Midbrain (tissue), 1 donor: ENCODE measurements at regions not wholly inside any gene's neighbourhood (a gene's known extent, or its start where the extent isn't known, plus 50 kb on each side); places are given as distances from the start of the nearest gene placed in this dataset.
A peak's percentile ranks its signal among the peaks of the same experiment; 100 is the strongest.
"Not testable (repeated sequence)": the region's sequence is repeated elsewhere in the genome, so short reads cannot be mapped to it uniquely, and the experiment has no call there.

Source experiments
- DNase-seq: peaks from one replicate; lab custom pipeline; 2025; lab: John Stamatoyannopoulos, UW

DNA sequence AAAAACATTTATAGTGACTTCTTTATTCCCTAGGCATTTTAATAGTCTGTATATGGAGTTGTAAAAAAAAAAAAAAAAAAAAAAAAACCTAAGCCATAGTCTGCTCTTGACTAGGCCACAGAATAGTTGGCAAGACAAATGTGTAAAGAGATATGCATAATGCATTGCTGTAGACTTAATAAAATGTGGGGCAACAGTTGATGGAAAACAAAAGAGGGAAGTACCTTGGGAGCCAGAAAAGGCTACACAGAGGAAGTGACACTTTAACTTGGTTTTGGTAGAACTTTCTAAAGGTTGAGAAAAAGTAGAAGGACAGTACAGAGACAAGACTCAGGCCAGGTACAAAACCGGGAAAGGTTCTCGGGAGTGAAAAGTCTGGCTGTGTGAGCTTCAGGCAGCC is 802.9 kb upstream of the ADAMTS5 start:
- DNase-seq = no peak

DNA sequence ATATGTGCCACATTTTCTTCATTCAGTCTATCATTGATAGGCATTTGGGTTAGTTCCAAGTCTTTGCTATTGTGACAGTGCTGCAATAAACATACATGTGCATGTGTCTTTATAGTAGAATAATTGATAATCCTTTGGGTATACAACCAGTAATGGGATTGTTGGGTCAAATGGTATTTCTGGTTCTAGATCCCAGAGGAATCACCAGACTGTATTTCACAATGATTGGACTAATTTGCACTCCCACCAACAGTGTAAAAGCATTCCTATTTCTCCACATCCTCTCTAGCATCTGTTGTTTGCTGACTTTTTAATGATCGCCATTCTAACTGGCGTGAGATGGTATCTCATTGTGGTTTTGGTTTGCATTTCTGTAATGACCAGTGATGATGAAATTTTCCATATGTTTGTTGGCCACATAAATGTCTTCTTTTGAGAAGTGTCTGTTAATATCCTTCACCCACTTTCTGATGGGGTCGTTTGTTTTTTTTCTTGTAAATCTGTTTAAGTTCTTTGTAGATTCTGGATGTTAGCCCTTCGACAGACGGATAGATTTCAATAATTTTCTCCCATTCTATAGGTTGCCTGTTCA is 801.3 kb upstream of the ADAMTS5 start:
- DNase-seq = not testable (repeated sequence)

DNA sequence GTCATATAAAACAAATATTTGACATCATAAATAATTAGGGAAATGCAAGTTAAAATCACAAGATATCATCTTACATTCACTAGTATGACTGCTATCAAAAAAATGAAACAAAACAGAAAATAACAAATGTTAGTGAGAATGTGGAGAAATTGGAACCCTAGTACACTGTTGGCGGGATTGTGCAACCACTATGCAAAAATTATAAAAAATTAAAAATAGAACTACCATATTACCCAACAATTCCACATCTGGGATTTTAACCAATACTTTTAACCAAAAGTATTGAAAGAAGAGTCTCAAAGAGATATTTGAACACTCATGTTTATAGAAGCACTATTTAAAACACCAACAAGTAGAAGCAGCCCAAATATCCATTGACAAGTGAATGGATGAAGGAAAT is 797.2 kb upstream of the ADAMTS5 start:
- no peak for DNase-seq

- DNase-seq = peak; percentile 1
Measured at GRCh38 chr21:27761623-27762022, 794.7 kb upstream of the ADAMTS5 start.

DNA sequence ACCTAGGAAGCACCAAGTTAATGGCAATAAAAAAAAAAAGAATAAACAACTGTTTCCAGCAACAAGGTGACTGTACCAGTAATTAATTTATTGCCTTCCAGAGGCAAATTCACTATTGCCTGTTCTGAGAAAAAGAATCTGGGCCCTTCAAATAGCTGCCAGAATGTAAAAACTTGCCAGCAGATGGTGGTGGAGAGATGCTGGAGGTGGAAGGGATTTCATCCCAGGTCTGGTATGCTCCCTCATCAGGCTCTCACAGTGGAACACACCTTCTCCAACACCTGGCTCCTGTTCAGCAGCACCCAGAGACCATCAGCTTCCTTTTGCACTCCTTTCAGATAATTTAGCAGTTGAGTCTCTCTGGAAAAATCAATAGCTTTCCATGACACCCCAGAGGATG is 792.9 kb upstream of the ADAMTS5 start:
- no peak for DNase-seq

GRCh38 chr21:27759091-27759659 is 792.3 kb upstream of the ADAMTS5 start:
- DNase-seq = peak; percentile 16

DNA sequence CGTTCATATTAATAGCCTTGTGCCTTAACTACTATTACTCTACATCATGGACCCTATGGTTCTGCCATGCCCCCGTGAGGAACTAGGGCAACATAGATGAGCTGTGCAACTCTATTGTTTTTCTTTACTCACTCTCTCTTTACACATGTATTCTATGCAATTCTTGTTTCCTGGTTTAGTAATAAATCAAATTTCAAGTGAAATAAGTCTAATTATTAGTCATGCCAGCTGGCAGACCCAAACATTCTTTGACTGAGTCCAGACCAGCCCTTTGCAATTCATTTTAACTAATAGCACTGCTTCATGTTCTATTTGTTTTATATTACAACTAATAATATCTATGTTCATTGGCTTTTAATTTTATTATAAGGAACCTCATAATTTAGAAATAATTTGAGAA is 789.3 kb upstream of the ADAMTS5 start:
- no peak for DNase-seq

DNA sequence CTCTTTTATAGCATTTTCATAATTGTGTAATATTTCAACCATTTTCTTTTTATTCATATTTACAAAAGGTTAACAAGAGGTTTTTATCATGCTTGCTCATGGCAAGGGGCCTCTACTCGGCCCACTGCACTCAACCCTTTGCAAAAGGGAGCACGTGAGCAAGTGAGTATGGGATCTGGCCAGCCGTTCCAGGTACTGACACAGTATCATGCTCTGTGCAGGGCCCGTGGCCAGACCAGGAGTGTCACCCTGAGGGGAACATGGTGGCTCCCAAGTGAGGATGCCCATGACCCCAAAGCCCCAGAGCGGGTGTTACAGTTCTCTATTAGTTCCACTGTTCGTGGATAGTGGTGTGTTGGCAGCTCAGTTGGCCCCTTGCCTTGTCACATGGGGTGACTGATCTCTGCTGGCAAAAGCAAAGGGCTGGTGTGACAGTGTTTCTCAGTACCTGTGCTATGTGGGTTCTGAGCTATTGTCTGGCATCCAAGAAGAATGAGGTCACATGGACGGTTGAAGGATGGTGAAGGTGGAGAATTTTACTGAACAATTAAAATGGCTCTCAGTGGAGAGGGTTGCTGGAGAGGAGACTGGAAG is 777.2 kb upstream of the ADAMTS5 start:
- DNase-seq = no peak

- DNase-seq = no peak
Measured at GRCh38 chr21:27741736-27742135, 774.8 kb upstream of the ADAMTS5 start.

DNA sequence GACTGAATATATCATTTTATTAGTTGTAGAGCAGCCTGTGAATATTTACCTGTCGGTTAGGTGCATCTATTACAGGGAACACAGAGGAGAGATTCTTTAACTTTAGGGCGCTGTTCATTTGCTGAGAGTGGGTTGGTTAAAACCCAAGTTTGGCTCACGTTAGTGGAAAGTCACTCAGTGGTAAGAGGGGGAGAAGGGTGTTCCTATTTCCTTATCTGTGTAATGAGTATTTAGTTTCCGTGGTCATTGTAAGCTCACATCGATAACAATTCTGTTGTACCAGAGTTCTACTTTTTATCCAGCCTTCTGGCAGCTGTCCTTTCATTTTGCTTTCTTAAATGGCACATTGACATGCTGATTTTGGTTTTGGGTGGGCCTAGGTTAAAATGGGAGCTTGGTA is 773.2 kb upstream of the ADAMTS5 start:
- no peak for DNase-seq

DNA sequence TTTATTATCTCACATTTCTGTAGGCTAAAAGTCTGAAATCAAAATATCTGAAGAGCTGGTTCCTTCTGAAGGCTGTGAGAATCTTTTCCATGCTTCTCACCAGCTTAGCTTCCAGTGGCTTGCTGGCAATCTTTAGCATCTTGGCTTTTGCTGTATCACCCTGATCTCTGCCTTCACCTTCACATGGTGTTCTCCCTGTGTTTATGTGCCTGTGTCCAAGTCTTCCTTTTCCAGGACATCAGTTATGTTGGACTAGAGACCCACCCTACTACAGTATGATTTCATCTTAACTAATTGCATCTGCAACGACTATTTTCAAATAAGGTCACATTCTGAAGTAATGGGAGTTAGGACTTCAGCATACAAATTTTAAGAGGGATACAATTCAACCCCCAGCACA is 772.3 kb upstream of the ADAMTS5 start:
- no peak for DNase-seq

DNA sequence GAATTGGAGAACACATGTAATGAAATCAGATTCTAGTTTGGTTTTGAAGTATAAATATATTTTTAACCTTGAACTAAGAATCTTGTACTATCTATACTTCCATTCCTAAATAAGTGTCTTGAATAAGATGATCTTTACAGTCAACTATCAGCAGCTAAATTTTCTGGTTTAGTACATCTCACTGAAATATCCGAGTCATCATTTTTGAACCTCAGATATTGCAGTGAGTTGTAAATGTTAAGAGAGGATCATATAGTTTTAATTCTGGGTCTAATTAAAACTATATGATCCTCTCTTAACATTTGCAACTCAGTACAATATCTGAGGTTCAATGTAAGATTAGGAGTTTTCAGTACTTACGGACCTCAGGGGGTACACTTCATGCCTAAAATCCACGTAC is 768.8 kb upstream of the ADAMTS5 start:
- DNase-seq = no peak

GRCh38 chr21:27734146-27734545 is 767.3 kb upstream of the ADAMTS5 start:
- no peak for DNase-seq

DNA sequence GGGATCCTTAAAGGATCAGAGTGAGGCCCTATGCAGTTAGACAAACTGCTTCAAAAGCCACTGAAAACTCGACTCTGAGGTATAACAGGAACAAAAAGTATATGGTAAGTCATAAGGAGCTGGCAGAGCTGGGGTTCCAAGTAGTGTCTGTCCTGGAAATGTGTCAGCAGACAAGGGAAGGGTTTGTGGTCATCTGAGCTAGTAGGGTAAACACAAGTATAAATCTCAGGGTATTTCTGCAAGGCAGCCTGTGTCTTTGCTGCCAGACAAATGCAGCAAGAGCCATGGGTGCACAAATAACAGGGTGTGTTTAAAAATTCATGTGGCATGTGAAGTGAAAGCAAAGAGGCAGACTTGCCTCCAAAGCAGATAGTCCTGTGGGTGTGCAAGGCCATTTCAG is 759.0 kb upstream of the ADAMTS5 start:
- no peak for DNase-seq

DNA sequence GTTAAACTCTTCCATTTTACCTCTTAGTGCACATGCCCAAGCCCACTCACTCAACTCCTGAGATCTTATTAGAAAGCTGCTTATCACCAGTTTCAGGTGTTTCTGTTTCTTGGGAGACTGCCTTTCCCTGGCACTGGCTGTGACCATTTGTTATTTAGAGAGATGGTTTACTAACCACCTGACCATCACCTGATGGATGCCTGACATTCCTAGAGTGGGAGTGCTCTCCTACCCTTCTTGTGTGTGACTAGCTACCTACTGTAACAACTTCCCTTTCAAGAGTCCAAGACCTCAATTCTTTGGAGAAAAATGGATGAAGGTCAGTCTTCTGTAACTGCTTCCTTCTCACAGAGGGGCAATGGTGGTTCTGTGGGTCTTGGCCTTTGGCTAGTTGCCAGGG is 755.2 kb upstream of the ADAMTS5 start:
- DNase-seq = no peak

- DNase-seq = no peak
Measured at GRCh38 chr21:27721675-27722074, 754.8 kb upstream of the ADAMTS5 start.

GRCh38 chr21:27719226-27719625 is 752.3 kb upstream of the ADAMTS5 start:
- no peak for DNase-seq

DNA sequence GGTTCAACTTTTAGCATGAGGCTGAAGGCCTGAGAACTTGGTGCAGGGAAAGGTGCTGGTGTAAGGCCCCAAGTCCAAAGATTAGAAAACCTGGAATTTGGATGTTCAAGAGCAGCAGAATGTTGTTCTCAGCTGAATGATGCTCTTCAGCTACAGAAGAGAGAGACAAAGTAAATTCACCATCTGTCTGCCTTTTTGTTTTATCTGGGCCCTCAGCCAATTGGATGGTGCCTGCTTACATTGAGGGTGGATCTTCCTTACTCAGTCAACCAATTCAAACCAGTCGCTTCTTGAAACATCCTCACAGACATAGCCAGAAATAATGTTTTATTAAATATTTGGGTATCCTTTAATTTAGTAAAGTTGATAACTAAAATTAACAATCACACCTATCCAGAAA is 748.2 kb upstream of the ADAMTS5 start:
- no peak for DNase-seq

- DNase-seq = no peak
Measured at GRCh38 chr21:27713154-27714109, 746.5 kb upstream of the ADAMTS5 start.

DNA sequence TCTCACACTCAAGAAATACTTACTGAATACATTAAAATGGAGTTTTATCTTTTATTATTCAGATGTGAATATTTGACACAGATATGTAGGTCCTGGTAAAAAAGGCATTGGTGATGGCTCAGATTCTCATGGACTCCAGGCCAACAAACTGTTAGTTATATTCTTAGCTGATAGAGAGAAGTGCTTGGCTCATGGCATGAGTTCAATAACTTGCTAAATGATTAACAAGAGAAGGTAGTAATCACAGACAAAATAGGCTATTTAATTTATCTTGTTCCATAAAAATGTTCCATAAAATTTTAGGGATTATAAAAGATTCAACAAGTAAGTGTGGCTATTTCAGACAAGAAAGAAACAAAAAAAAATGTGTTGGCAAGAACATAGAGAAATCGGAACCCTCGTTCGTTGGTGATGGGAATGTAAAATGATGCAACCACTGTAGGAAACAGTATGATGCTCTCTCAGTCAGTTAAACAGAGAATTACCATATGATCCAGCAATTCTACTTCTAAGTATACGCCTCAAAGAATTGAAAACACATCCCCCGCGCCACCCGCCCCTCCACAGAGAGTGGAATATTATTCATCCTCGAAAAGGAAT is 737.8 kb upstream of the ADAMTS5 start:
- DNase-seq = no peak

- no peak for DNase-seq
Measured at GRCh38 chr21:27703791-27704190, 736.9 kb upstream of the ADAMTS5 start.

DNA sequence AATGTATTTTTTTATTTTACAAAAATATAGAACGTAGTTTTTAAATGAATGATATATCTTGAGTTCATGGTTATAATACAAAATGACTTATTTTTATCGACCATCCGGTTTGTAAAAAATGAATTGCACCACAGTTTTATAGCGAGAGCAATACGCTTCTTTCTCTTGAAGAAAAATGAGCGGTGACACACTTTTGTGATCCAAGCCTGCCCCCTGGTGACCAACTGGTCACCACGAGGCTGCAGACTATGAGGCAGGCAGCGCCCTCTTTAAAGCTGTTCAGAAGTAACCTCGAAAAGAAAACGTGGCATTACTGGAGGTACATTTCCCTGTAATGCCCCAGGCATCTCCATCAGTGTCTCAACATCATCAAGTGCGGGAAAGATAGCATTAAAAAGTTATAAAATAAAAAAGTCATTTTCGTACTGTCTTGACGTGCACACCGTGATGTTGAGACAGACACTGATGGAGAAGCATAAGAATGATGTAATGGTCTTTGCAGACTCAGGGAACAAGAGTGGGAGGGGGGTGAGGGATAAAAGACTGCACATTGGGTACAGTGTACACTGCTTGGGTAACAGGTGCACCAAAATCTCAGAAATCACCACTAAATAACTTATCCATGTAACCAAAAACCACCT is 734.2 kb upstream of the ADAMTS5 start:
- peak; percentile 87 for DNase-seq
